ENCODE measurements at regions not wholly inside any gene's neighbourhood (a gene's known extent, or its start where the extent isn't known, plus 50 kb on each side); places are given as distances from the start of the nearest gene placed in this dataset.

GRCh38 chr5:74464512-74465209 is 175.9 kb downstream of the ENC1 start:
- ATAC-seq (no peak), DNase-seq (no peak)
- Histone ChIP-seq H3K9me2 (replicated peaks; ENCODE audit: low read length) (no peaks in the 10 kb centered on the region), H3K4me3 (ENCODE audit: low read length) (no peak overlapping the region), H3K27me3 (ENCODE audit: low read length) (no peaks in the 10 kb centered on the region), H3K79me2 (ENCODE audit: low read length) (no peaks in the 10 kb centered on the region), H3K27ac (ENCODE audit: low read length) (no peak overlapping the region), H3K9ac (ENCODE audit: low read length) (no peak overlapping the region), H4K20me1 (ENCODE audit: low read length) (no peaks in the 10 kb centered on the region), H3K4me2 (ENCODE audit: low read length) (no peak overlapping the region), H3K4me1 (ENCODE audit: insufficient read depth, low read length) (no peaks in the 10 kb centered on the region), H3K9me3 (ENCODE audit: low read length) (no peaks in the 10 kb centered on the region), H3F3A (ENCODE audit: low read length, unreplicated experiment) (no peaks in the 10 kb centered on the region), H2AFZ (ENCODE audit: low read length) (no peak overlapping the region), H3K36me3 (ENCODE audit: low read depth, low read length) (no peaks in the 10 kb centered on the region)
- CTCF ChIA-PET, result interaction anchor here (0.7 kb wide), 1 partner anchor 177 kb away, joined by 11 read pairs; no protein-coding TSS in a partner anchor
- BruUV-seq (replicated peaks), result no TSS peak
- intact Hi-C loops (cut with micrococcal nuclease), result no loop called here
- TF ChIP-seq EZH2 (IDR thresholded peaks at IDR 0.05; ENCODE audit: low read length, unreplicated experiment) (no peak), CTCF (conservative IDR thresholded peaks at IDR 0.05; ENCODE audit: low read depth, low read length) (no peak), EZH2phosphoT487 (IDR thresholded peaks at IDR 0.05; ENCODE audit: borderline replicate concordance, low read length) (no peak)
- POLR2A ChIA-PET (ENCODE audit: unreplicated experiment), result interaction anchor here (0.5 kb wide), 1 partner anchor 23 kb away, joined by 3 read pairs; no protein-coding TSS in a partner anchor

- Histone ChIP-seq H3K9me2 (replicated peaks; ENCODE audit: low read length) (no peaks in the 10 kb centered on the region), H3K79me2 (ENCODE audit: low read length) (no peaks in the 10 kb centered on the region), H4K20me1 (ENCODE audit: low read length) (no peaks in the 10 kb centered on the region), H3K36me3 (ENCODE audit: low read depth, low read length) (no peaks in the 10 kb centered on the region), H3K27ac (ENCODE audit: low read length) (no peak overlapping the region), H3F3A (ENCODE audit: low read length, unreplicated experiment) (no peaks in the 10 kb centered on the region), H3K4me1 (ENCODE audit: insufficient read depth, low read length) (no peaks in the 10 kb centered on the region), H3K4me2 (ENCODE audit: low read length) (no peak overlapping the region), H3K27me3 (ENCODE audit: low read length) (no peaks in the 10 kb centered on the region), H2AFZ (ENCODE audit: low read length) (no peak overlapping the region), H3K4me3 (ENCODE audit: low read length) (no peak overlapping the region), H3K9me3 (ENCODE audit: low read length) (no peaks in the 10 kb centered on the region), H3K9ac (ENCODE audit: low read length) (no peak overlapping the region)
- TF ChIP-seq EZH2 (IDR thresholded peaks at IDR 0.05; ENCODE audit: low read length, unreplicated experiment) (no peak), CTCF (conservative IDR thresholded peaks at IDR 0.05; ENCODE audit: low read depth, low read length) (no peak), EZH2phosphoT487 (IDR thresholded peaks at IDR 0.05; ENCODE audit: borderline replicate concordance, low read length) (no peak)
- no peak for ATAC-seq
- intact Hi-C loops (cut with micrococcal nuclease), result no loop called here
- no TSS peak for BruUV-seq (replicated peaks)
- ChIA-PET CTCF (no interaction called here), POLR2A (ENCODE audit: unreplicated experiment) (no interaction called here)
- DNase-seq, result no peak
Observed at GRCh38 chr5:74462356-74462755, 178.2 kb downstream of the ENC1 start.

- H4K20me1 ChIP-seq (ENCODE audit: low read length), result no peaks in the 10 kb centered on the region
- ATAC-seq (no peak), DNase-seq (no peak)
- H3K79me2 ChIP-seq (ENCODE audit: low read length), result no peaks in the 10 kb centered on the region
- no peaks in the 10 kb centered on the region for H3K27me3 ChIP-seq (ENCODE audit: low read length)
- no peaks in the 10 kb centered on the region for H3K9me2 ChIP-seq (replicated peaks; ENCODE audit: low read length)
- H3K4me2 ChIP-seq (ENCODE audit: low read length), result no peak overlapping the region
- H3K4me3 ChIP-seq (ENCODE audit: low read length), result no peak overlapping the region
- ChIA-PET CTCF (no interaction called here), POLR2A (ENCODE audit: unreplicated experiment) (interaction anchor here (0.6 kb wide), 1 partner anchor 10 kb away, joined by 4 read pairs; no protein-coding TSS in a partner anchor)
- H2AFZ ChIP-seq (ENCODE audit: low read length), result no peak overlapping the region
- BruUV-seq (replicated peaks), result no TSS peak
- H3K9me3 ChIP-seq (ENCODE audit: low read length), result no peaks in the 10 kb centered on the region
- intact Hi-C loops (cut with micrococcal nuclease), result no loop called here
- no peak for TF ChIP-seq CTCF (conservative IDR thresholded peaks at IDR 0.05; ENCODE audit: low read depth, low read length)
- no peak for TF ChIP-seq EZH2 (IDR thresholded peaks at IDR 0.05; ENCODE audit: low read length, unreplicated experiment)
- no peak for TF ChIP-seq EZH2phosphoT487 (IDR thresholded peaks at IDR 0.05; ENCODE audit: borderline replicate concordance, low read length)
- no peaks in the 10 kb centered on the region for H3K4me1 ChIP-seq (ENCODE audit: insufficient read depth, low read length)
- no peak overlapping the region for H3K9ac ChIP-seq (ENCODE audit: low read length)
- H3K27ac ChIP-seq (ENCODE audit: low read length), result no peak overlapping the region
- H3F3A ChIP-seq (ENCODE audit: low read length, unreplicated experiment), result no peaks in the 10 kb centered on the region
- no peaks in the 10 kb centered on the region for H3K36me3 ChIP-seq (ENCODE audit: low read depth, low read length)
Observed at GRCh38 chr5:74461251-74461650, 179.3 kb downstream of the ENC1 start.
